ENCODE measurements at regions not wholly inside any gene's neighbourhood (a gene's known extent, or its start where the extent isn't known, plus 50 kb on each side); places are given as distances from the start of the nearest gene placed in this dataset.
"Not testable (repeated sequence)": the region's sequence is repeated elsewhere in the genome, so short reads cannot be mapped to it uniquely, and the experiment has no call there.

GRCh38 chr3:5891711-5892110 is 704.2 kb downstream of the EDEM1 start:
- H3K4me3 ChIP-seq (ENCODE audit: low read length), result no peak overlapping the region
- DNase-seq (ENCODE audit: low read depth), result no peak
- TF ChIP-seq CTCF (conservative IDR thresholded peaks at IDR 0.05; ENCODE audit: low read length), result no peak

GRCh38 chr3:5898106-5898505 is 710.6 kb downstream of the EDEM1 start:
- H3K4me3 ChIP-seq (ENCODE audit: low read length), result no peak overlapping the region
- no peak for TF ChIP-seq CTCF (conservative IDR thresholded peaks at IDR 0.05; ENCODE audit: low read length)
- DNase-seq (ENCODE audit: low read depth), result no peak

- TF ChIP-seq CTCF (conservative IDR thresholded peaks at IDR 0.05; ENCODE audit: low read length), result no peak
- no peak for DNase-seq (ENCODE audit: low read depth)
These were observed 711.7 kb downstream of the EDEM1 start for GRCh38 chr3:5899014-5899761.

GRCh38 chr3:5917932-5918331 is 730.4 kb downstream of the EDEM1 start:
- H3K4me3 ChIP-seq (ENCODE audit: low read length), result no peak overlapping the region
- no peak for TF ChIP-seq CTCF (conservative IDR thresholded peaks at IDR 0.05; ENCODE audit: low read length)
- no peak for DNase-seq (ENCODE audit: low read depth)

More at GRCh38 chr3:5899014-5899761, 711.7 kb downstream of the EDEM1 start:
- no peak overlapping the region for H3K4me3 ChIP-seq (ENCODE audit: low read length)

GRCh38 chr3:5918626-5919025 is 731.1 kb downstream of the EDEM1 start:
- H3K4me3 ChIP-seq (ENCODE audit: low read length), result no peak overlapping the region
- TF ChIP-seq CTCF (conservative IDR thresholded peaks at IDR 0.05; ENCODE audit: low read length), result no peak
- no peak for DNase-seq (ENCODE audit: low read depth)

GRCh38 chr3:5929027-5929426 is 741.5 kb downstream of the EDEM1 start:
- H3K4me3 ChIP-seq (ENCODE audit: low read length), result no peak overlapping the region
- DNase-seq (ENCODE audit: low read depth), result no peak
- TF ChIP-seq CTCF (conservative IDR thresholded peaks at IDR 0.05; ENCODE audit: low read length), result no peak

GRCh38 chr3:5944061-5944460 is 756.6 kb downstream of the EDEM1 start:
- DNase-seq (ENCODE audit: low read depth); H3K4me3 ChIP-seq (ENCODE audit: low read length): not testable (repeated sequence)

All from AG10803 (cell line).